ENCODE measurements at regions not wholly inside any gene's neighbourhood (a gene's known extent, or its start where the extent isn't known, plus 50 kb on each side); places are given as distances from the start of the nearest gene placed in this dataset.

- DNase-seq (ENCODE audit: extremely low spot score): no peak
- no peak for TF ChIP-seq CTBP1 (IDR thresholded peaks at IDR 0.05; ENCODE audit: borderline replicate concordance)
- TF ChIP-seq LEF1 (IDR thresholded peaks at IDR 0.05; ENCODE audit: borderline replicate concordance): no peak
- no peak for TF ChIP-seq FOXM1 (IDR thresholded peaks at IDR 0.05; ENCODE audit: borderline replicate concordance)
- no peak for TF ChIP-seq SUZ12 (IDR thresholded peaks at IDR 0.05)
- no peak for TF ChIP-seq HDGF (IDR thresholded peaks at IDR 0.05; ENCODE audit: borderline replicate concordance)
- no peak for TF ChIP-seq BHLHE40 (IDR thresholded peaks at IDR 0.05; ENCODE audit: borderline replicate concordance)
- TF ChIP-seq NFRKB (IDR thresholded peaks at IDR 0.05): no peak
- TF ChIP-seq L3MBTL2 (conservative IDR thresholded peaks at IDR 0.05): no peak
- TF ChIP-seq PKNOX1 (IDR thresholded peaks at IDR 0.05): no peak
- TF ChIP-seq FOXK2 (IDR thresholded peaks at IDR 0.05): no peak
- no peak for TF ChIP-seq TARDBP (IDR thresholded peaks at IDR 0.05)
- no peak for TF ChIP-seq ARNT (IDR thresholded peaks at IDR 0.05)
- no peak for TF ChIP-seq ZNF384 (IDR thresholded peaks at IDR 0.05)
- TF ChIP-seq SP1 (IDR thresholded peaks at IDR 0.05): no peak
- no peak for TF ChIP-seq ELF4 (IDR thresholded peaks at IDR 0.05)
- TF ChIP-seq FOXA1 (IDR thresholded peaks at IDR 0.05): no peak
- ChIA-PET CTCF (no interaction called here), POLR2A (no interaction called here)
Measured at GRCh38 chr10:130652964-130653578, 516.9 kb downstream of the GLRX3 start.

GRCh38 chr10:130654726-130655125 lies 518.5 kb downstream of the GLRX3 start:
- ChIA-PET POLR2A (no interaction called here), CTCF (no interaction called here)
- no peak for TF ChIP-seq PKNOX1 (IDR thresholded peaks at IDR 0.05)
- no peak for TF ChIP-seq FOXK2 (IDR thresholded peaks at IDR 0.05)
- no peak for TF ChIP-seq ARNT (IDR thresholded peaks at IDR 0.05)
- TF ChIP-seq L3MBTL2 (conservative IDR thresholded peaks at IDR 0.05): no peak
- no peak for TF ChIP-seq LEF1 (IDR thresholded peaks at IDR 0.05; ENCODE audit: borderline replicate concordance)
- no peak for TF ChIP-seq NFRKB (IDR thresholded peaks at IDR 0.05)
- no peak for TF ChIP-seq BHLHE40 (IDR thresholded peaks at IDR 0.05; ENCODE audit: borderline replicate concordance)
- TF ChIP-seq FOXM1 (IDR thresholded peaks at IDR 0.05; ENCODE audit: borderline replicate concordance): no peak
- no peak for TF ChIP-seq ZNF384 (IDR thresholded peaks at IDR 0.05)
- no peak for TF ChIP-seq SUZ12 (IDR thresholded peaks at IDR 0.05)
- no peak for TF ChIP-seq SP1 (IDR thresholded peaks at IDR 0.05)
- TF ChIP-seq HDGF (IDR thresholded peaks at IDR 0.05; ENCODE audit: borderline replicate concordance): no peak
- no peak for TF ChIP-seq CTBP1 (IDR thresholded peaks at IDR 0.05; ENCODE audit: borderline replicate concordance)
- no peak for TF ChIP-seq ELF4 (IDR thresholded peaks at IDR 0.05)
- DNase-seq (ENCODE audit: extremely low spot score): no peak

- DNase-seq (ENCODE audit: extremely low spot score): no peak
- ChIA-PET POLR2A (no interaction called here), CTCF (no interaction called here)
- TF ChIP-seq SUZ12 (IDR thresholded peaks at IDR 0.05) (no peak), NFRKB (IDR thresholded peaks at IDR 0.05) (no peak), CTBP1 (IDR thresholded peaks at IDR 0.05; ENCODE audit: borderline replicate concordance) (no peak), HDGF (IDR thresholded peaks at IDR 0.05; ENCODE audit: borderline replicate concordance) (no peak), ARNT (IDR thresholded peaks at IDR 0.05) (no peak), BHLHE40 (IDR thresholded peaks at IDR 0.05; ENCODE audit: borderline replicate concordance) (no peak)
Measured at GRCh38 chr10:130655313-130656186, 519.4 kb downstream of the GLRX3 start.

GRCh38 chr10:130656187-130656575 lies 520.0 kb downstream of the GLRX3 start:
- no peak for TF ChIP-seq SUZ12 (IDR thresholded peaks at IDR 0.05)
- TF ChIP-seq BHLHE40 (IDR thresholded peaks at IDR 0.05; ENCODE audit: borderline replicate concordance): no peak
- TF ChIP-seq ELF4 (IDR thresholded peaks at IDR 0.05): no peak
- TF ChIP-seq HDGF (IDR thresholded peaks at IDR 0.05; ENCODE audit: borderline replicate concordance): no peak
- TF ChIP-seq FOXA1 (IDR thresholded peaks at IDR 0.05): no peak
- TF ChIP-seq FOXM1 (IDR thresholded peaks at IDR 0.05; ENCODE audit: borderline replicate concordance): no peak
- no peak for TF ChIP-seq TARDBP (IDR thresholded peaks at IDR 0.05)
- TF ChIP-seq ARNT (IDR thresholded peaks at IDR 0.05): no peak
- no peak for TF ChIP-seq CTBP1 (IDR thresholded peaks at IDR 0.05; ENCODE audit: borderline replicate concordance)
- no peak for TF ChIP-seq L3MBTL2 (conservative IDR thresholded peaks at IDR 0.05)

GRCh38 chr10:130656582-130657133 lies 520.5 kb downstream of the GLRX3 start:
- CTCF ChIA-PET: no interaction called here
- DNase-seq (ENCODE audit: extremely low spot score): no peak
- POLR2A ChIA-PET: no interaction called here
- TF ChIP-seq HDGF (IDR thresholded peaks at IDR 0.05; ENCODE audit: borderline replicate concordance): no peak
- no peak for TF ChIP-seq ARNT (IDR thresholded peaks at IDR 0.05)

More at GRCh38 chr10:130656187-130656575, 520.0 kb downstream of the GLRX3 start:
- CTCF ChIA-PET: no interaction called here
- POLR2A ChIA-PET: no interaction called here
- DNase-seq (ENCODE audit: extremely low spot score): no peak

- no peak for DNase-seq (ENCODE audit: extremely low spot score)
- TF ChIP-seq L3MBTL2 (conservative IDR thresholded peaks at IDR 0.05) (no peak), SP1 (IDR thresholded peaks at IDR 0.05) (no peak), FOXA1 (IDR thresholded peaks at IDR 0.05) (no peak), HDGF (IDR thresholded peaks at IDR 0.05; ENCODE audit: borderline replicate concordance) (no peak), ELF4 (IDR thresholded peaks at IDR 0.05) (no peak), PKNOX1 (IDR thresholded peaks at IDR 0.05) (no peak), TARDBP (IDR thresholded peaks at IDR 0.05) (no peak), FOXK2 (IDR thresholded peaks at IDR 0.05) (no peak), ARNT (IDR thresholded peaks at IDR 0.05) (no peak), ZNF384 (IDR thresholded peaks at IDR 0.05) (no peak), NFRKB (IDR thresholded peaks at IDR 0.05) (no peak), LEF1 (IDR thresholded peaks at IDR 0.05; ENCODE audit: borderline replicate concordance) (no peak), CTBP1 (IDR thresholded peaks at IDR 0.05; ENCODE audit: borderline replicate concordance) (no peak), BHLHE40 (IDR thresholded peaks at IDR 0.05; ENCODE audit: borderline replicate concordance) (no peak), FOXM1 (IDR thresholded peaks at IDR 0.05; ENCODE audit: borderline replicate concordance) (no peak), SUZ12 (IDR thresholded peaks at IDR 0.05) (no peak)
- ChIA-PET POLR2A (no interaction called here), CTCF (no interaction called here)
Measured at GRCh38 chr10:130658687-130659290, 522.6 kb downstream of the GLRX3 start.

Measured in HEK293T (cell line).